GM19463 (cell line): ENCODE measurements at regions not wholly inside any gene's neighbourhood (a gene's known extent, or its start where the extent isn't known, plus 50 kb on each side); places are given as distances from the start of the nearest gene placed in this dataset.

ENCODE experiments used
- ATAC-seq: cut with Tn5 transposase; IDR thresholded peaks from one replicate; pipeline ENCODE4 v1.9.1; 2021; ENCODE audit warnings: mild to moderate bottlenecking, moderate library complexity; ENCODE audit not compliant: unreplicated experiment

DNA sequence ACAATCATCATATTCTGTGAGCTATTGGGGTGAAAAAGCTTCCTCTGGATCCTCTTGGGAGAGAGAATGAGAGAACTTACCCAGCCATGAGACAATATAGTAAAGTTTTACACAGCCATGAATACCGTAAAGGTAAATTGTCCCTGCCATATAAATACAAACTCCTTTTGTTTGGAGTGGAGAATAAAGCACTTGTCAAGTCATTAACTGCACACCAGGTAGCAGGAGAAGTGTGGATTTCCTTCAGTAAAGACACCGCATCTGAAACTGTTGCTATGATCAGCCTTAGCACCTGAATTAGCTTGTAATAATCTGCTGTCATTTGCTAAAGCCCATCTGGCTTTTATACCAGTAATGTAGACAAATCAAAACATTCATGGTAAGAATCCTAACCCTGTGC is 336.6 kb upstream of the SLCO3A1 start:
- ATAC-seq = no peak

DNA sequence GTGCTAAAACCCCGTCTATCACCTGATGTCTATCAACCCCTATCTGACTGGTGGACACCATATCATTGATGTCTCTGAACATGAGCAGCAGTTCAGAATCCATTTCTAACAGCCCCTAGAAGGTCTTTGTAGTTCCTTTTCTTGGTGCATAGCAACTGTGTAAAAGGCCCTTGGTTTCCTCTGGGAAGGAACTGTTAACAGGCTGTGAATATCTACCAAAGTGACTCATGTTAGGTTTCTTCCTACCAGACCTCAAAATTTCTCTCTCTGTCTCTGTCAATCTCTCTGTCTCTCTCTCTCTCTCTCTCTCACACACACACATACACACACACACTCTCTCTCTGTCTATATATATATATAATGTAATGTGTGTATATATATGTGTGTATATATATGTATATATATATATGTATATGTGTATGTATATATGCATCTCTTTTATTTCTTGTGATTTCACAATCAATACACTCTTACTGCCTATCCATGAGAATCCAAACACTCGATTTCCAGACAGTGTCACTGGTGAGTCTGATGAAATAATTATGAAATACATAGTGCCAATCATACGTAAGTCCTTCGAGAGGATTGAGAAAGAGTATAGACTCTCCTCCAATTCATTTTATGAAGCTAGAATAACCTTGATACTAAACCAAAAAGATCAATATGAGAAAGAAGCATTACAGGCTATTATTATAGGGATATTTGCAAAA is 335.9 kb upstream of the SLCO3A1 start:
- no peak for ATAC-seq

DNA sequence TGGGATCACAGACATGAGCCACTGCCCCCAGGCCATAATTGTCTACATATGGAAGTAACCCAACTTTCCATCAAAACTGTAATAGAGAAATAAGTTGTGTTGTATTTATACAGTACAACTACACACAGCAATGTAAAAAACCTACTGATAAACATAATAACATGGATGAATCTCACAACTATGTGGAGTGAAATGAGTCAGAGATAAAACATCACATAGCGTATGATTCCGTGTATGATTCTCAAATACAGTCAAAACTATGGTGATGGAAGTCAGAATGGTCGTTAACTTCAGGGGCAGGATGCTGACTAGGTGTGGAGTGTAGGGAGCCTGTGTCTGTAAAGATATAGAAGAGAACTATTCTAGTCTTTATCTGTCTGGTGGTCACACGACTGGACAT is 332.7 kb upstream of the SLCO3A1 start:
- ATAC-seq = no peak

DNA sequence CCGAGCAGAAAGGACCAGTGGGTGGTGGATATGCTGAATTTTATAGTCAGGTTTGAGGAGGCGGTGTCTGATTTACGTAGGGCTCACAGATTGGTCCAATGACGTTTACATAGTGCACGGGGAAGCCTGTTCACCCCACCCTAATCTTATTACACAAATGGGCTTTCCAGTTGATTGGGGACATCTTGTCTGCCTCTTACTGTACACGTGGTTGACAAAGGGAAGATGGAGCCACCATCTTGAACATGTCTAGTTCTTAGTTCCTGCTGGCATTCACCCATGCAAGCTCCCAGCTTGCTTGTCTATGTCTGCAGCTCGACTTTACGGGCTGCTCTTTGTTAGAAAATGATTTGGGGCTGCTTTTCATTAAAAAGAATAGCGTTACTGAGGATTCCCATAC is 332.0 kb upstream of the SLCO3A1 start:
- ATAC-seq = no peak

DNA sequence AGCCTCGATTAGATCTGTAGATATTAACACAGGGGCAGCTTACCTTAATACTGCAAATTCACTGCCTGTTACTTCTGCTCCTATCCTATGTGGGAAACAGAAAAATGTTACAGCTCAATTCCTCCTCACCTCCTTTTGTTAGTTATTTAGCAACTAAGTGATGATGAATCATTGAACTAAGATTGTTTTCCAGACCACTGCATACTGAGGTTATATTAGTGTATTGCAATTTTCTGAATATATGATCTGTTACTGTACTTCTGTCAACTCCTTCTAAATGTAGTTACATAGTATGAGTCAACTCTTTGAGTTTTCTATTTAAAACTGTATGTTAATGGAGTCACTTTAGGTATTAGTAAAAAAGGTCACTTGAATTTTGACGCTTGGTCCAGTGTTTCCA is 331.5 kb upstream of the SLCO3A1 start:
- ATAC-seq = no peak

DNA sequence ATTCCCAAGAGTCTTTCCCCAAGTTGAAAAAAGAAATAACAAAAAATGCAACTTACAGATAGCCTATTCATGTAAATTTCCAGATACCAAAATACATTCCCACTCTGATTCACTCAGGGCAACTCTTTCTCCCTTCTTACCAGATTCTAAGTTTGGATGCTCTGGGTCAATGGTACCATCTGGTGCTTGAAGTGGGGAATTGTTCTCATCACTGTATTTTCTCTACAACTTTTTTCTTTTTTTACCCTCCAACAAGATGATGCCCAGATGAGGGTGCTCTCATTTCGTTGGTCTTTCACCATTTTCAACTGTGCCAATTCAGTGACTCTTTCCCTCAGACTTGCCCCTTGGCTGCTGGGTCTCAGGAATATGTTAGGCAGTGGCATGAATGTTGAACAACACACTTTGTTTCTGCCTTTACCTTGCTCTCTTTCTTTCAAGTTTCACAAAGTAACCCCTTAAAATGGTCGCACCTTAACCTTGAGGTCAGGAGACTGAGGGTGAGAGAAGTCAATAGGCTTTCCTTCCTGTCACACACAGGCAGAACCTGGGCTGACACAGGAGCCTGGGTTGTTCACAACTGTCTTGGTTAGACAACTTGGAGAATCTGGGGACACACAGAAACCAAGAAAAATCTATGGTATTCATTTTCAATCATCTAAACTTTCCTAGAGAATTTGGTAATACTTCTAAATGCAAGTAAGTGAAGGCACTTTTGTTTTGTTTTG is 330.7 kb upstream of the SLCO3A1 start:
- no peak for ATAC-seq

DNA sequence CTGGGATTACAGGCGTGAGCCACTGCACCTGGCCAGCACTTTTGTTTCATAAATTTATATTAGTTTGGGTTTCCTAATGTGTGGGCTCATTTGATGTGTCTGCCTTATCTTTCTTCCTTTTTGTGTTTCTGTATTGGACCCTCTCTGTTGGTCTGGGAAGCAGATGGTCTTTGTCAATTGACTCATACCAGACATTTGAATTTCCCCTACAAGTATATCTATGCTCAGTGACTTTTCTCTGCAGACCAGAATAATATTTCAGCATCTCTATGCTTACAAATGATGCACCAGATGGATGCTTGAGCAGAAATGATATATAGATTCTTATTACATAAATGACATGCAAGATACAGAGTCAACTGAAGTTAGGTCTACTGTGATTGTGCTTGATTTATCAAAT is 329.9 kb upstream of the SLCO3A1 start:
- ATAC-seq = no peak

DNA sequence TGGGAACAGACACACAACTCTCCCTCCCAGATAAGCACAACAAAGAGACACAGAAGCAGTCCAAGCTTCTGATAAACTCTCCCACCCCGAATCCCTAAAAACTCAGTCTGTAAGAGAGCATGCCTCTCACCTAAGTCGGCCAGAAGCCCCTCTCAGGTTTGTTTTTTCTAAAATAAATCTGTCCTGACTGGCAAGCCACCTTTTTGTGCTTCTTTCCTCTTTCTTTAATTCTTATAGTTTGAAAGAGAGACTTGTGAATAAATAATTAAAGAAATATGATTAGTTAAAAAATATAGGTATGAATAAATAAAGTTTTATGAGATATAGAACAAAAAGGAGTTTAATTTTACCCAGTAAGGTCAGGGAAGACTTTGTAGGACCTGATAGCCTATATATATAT is 329.0 kb upstream of the SLCO3A1 start:
- ATAC-seq = no peak

DNA sequence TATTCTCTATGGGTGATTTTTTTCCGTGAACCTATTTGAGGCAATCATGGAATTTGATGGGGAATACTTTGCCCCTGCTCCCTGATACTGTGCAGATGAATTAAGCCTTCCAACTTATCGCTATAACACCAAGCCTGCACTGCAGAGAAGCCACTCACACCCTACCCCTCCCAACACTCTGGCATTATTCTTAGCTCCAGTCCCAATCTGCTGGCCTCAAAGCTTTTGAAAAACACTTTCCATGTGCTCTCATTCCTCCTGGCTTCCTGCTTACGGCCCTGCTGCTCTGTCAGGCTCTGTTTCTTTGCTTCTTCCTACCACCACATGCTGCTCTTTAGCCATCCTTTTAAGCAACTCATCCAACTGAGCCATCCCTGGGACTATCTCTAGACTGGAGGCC is 327.8 kb upstream of the SLCO3A1 start:
- no peak for ATAC-seq

DNA sequence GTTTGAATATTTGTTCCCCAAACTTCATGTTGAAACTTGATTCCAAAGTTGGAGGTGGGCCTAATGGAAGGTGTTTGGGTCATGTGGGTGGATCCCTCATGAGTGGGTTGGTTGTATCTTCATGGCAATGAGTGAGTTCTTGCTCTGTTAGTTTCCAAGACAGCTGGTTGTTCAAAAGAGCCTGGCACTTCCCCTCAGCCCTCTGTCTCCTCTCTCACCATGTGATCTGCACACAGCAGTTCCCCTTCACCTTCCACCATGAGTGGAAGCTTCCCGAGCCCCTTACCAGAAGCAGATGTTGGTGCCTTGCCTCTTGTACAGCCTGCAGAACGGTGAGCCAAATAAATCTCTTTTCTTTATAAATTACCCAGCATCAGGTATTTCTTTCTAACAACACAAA is 327.1 kb upstream of the SLCO3A1 start:
- no peak for ATAC-seq

DNA sequence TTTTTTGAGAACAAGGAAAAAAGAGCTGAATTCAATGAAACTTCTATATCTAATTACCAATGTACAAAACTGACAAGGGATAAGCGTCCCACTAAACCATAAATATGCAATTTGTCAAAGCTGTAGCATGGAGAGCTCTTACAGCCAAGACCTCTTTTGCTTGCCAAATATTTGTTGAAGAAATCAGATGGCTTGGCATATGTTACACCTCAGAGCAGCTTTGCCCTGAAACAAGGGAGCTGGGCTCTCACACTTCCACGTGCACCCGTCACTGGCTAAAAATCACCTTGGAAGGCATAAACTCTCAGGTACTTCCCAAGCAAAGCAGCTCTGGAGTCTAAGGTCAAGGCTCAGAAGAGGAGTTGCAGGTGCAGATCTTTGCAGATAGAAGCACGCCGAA is 324.7 kb upstream of the SLCO3A1 start:
- ATAC-seq = no peak

DNA sequence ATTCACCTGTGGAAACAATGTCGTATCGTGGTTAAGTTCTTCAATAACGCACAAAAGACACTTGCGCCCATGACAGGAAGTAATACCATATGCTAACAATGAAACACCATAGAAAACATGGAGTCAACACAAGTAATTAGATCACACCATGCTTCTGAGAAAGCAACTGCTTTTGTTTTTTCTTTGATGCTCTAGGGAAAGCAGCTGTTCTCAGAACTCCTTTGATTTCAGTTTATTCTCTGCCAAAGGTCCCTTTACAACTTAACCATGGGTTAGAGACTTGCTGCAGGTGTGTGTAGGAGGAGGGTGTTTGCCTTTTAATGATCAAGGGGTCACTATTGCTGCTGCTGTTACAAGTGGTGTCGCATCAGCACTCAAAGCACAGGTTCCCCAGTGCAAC is 324.0 kb upstream of the SLCO3A1 start:
- no peak for ATAC-seq

DNA sequence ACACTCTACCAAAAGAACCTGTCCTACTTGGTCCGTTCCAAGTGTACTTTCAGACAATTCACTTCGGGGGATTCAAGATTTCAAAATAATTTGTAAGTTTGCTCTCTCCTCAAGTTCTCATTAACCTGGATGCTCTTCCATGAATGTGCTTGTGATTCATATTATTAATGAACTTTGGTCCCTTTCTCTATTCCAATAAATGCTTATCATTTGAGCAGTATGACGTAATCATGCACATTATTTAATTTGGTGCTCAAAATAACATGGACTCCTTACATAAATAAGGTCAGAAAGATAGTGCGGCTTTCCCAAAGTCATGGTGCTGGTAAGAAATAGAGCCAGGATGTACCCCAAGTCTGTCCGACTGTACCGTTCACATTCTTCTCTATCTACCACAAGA is 323.2 kb upstream of the SLCO3A1 start:
- ATAC-seq = no peak

DNA sequence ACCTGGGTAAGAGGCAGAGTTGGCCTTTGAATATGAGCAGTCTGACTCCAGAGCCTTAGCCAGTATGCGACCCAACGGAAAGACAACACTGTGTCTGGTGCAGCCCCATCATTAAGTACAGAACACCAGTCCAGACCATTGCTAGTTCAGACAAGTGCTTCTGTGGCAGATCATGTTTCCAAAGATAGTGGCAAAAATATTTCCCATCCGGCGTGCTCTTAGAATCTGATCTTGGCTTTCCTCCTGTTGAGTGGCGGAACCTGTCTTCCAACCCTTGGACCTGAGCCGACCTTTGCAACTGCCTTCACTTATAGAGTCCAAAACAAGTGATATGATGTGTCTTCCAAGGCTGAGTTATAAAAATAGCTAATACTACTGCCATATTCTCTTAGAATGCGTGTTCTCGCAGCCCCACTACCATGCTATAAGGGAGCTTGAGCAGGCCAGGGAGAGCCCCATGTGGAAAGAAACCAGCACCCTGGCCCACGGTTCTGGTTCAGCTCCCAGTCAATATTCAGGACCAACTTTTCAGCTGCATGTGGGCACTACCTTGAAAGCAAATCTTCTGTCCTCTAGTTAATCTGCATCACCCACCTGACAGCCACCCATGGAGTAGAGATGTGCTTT is 322.4 kb upstream of the SLCO3A1 start:
- no peak for ATAC-seq

DNA sequence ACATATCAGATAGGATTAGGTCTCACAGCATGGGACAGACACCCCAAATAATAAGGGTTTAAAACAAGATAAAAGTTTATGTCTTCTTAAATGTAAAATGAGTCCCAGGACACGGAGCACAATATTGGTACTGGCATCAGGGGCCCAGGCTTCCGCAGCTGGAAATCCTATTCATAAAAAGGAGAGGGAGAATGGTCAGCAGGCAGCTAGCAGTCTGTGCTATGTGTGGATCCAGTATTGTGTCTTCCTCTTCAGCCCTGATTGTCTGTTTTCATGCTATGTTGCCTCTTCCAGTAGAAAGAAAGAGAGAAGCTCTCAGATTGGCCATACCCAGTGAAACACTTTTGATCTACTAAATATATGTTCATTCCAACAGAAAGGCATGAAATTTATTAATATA is 319.3 kb upstream of the SLCO3A1 start:
- no peak for ATAC-seq

DNA sequence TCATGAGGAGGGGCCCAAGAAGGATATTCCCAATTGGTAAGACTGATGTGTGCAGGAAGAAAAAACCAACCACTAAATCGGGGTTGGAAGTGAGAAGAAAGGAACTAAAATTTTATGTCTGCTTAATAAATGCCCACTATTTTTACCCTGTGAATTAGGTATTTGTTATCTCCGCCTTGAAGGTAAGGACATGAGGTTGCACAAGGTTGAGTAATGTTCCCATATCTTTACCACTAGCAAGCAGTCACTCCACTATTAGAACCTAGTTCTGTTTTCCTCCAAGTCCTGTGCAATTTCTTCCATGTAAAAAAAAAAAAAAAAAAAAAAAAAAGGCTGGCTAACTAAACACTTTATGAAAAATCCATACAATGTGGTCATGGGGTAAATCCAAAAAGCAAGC is 318.5 kb upstream of the SLCO3A1 start:
- no peak for ATAC-seq

DNA sequence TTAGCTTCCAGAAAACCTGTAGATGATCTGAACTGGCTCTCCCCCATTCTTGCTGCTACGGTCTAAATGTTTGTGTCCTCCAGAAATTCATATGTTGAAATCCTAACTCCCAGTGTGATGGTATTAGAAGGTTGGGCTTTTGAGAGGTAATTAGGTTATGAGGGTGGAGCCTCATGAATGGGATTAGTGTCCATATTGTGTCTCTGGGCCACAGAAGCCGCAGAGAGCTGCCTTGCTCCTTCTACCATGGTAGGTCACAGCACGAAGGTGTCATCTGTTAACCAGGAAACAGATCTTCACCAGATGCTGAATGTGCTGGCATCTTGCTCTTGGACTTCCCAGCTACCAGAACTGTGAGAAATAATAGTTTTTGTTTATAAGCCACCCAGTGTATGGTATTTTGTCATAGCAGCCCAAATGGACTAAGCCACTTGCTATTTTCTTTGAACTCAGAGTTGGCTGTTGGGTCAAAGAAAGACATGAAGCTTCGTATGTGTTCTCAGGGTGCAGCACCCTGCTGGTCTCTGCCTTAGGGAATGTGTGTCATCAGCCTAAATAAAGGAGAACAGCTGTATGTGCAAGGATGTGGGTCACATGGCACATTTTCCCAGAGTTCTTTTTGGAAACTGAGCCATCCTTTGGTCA is 317.5 kb upstream of the SLCO3A1 start:
- ATAC-seq = no peak

DNA sequence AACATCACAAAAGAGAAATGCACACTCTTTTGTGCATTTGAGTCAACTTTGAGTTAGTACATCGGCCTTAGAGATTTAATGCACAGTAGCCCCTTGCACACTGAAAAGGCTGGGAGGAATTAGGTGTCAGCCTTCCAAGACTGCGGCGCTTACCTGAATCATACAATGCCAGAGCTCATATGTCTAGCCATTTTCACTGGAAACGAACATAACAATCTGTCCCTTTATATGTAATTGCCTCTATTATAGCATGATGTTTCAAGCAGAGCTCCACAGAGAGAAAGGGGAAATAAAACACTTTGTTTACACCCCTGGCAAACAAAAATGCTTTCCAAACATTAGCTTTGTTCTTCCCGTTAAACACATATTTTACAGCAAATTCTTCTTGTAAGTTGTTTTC is 315.7 kb upstream of the SLCO3A1 start:
- no peak for ATAC-seq

DNA sequence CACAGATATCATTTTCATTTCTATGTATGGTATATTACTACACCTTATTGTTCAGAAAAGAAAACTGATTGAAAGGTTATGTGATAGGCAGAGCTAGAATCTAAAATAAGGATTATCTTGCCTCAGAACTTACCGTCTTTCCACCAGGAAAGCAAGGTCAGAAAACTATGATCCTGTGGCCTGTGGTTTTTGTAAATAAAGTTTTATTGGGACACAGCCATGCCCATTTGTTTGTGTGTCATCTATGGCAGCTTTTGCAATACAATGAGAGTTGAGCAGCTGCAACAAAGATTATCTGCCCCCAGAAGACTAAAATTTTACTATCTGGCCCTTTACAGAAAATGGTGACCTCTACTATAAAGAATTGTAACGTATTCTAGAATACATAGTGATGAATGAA is 314.7 kb upstream of the SLCO3A1 start:
- ATAC-seq = no peak

DNA sequence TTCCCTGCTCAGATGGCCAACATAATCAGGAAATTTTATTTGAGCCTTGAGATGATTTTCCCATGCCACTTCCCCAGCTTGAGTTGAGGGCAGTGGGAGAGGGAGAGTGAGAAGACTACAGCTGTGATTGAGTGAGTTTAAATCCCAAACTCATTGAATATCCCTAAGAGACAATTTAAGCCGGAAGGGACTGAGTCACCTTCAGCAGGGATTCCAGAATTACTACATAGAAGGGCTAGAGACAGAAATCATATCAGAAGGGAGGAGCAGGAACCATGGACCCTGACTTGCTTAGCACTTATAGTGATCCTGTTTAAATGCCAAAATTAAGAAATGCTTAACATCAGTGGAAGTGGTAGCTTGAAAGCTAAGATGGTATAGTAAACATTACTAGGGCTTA is 312.2 kb upstream of the SLCO3A1 start:
- no peak for ATAC-seq

DNA sequence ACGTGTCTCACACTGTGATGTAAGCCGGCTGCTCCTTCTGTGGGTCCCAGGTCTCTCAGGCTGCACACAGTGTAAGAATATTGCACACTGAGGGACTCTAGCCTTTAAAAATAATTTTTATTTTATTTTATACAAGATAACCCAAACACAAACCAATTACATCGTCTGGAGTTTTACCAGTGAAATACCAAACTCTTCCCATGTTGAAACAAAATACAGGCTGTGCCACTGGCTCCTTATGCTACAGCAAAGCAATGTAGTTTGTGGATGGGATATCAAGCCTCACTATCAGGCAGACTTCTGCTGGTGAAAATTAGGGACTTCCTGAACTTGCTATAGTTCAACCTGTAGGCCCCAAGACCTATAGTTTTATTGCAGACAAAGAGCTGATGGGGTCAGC is 311.3 kb upstream of the SLCO3A1 start:
- ATAC-seq = no peak

DNA sequence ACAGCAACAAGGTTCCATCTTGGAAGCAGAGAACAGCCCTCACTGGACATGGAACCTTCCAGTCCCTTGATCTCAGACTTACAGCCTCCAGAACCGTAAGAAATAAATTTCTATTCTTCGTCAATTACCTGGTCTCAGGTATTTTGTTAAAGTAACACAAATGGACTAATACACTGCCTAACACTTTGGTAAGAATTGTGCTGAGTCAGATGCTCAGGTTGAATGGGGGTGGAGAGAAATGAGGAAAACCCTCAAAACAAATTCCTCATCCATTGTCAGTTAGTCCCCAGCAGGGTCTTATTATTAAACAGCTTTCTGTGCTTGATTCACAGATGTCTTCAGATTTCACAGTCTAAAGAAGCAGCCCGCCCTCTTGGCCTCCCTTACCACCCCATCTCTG is 306.2 kb upstream of the SLCO3A1 start:
- ATAC-seq = no peak
